Stimulated activated CD4-positive, alpha-beta T cell treated with anti-CD3 and anti-CD28 coated beads, Interleukin-2, amount 100 ng/mL, for 48 hours (primary cell): ENCODE measurements at regions not wholly inside any gene's neighbourhood (a gene's known extent, or its start where the extent isn't known, plus 50 kb on each side); places are given as distances from the start of the nearest gene placed in this dataset.
"Not testable (repeated sequence)": the region's sequence is repeated elsewhere in the genome, so short reads cannot be mapped to it uniquely, and the experiment has no call there.

ENCODE experiments used
- DNase-seq, 2 donors: peaks; one replicate each; pipeline ENCODE4 v3.0.0-alpha.2; 2020

- no peak for DNase-seq
Measured at GRCh38 chr3:162348912-162349311, 852.3 kb downstream of the OTOL1 start.

GRCh38 chr3:162353414-162353813 lies 856.8 kb downstream of the OTOL1 start:
- DNase-seq = no peak

GRCh38 chr3:162354356-162354755 lies 857.7 kb downstream of the OTOL1 start:
- no peak for DNase-seq

DNA sequence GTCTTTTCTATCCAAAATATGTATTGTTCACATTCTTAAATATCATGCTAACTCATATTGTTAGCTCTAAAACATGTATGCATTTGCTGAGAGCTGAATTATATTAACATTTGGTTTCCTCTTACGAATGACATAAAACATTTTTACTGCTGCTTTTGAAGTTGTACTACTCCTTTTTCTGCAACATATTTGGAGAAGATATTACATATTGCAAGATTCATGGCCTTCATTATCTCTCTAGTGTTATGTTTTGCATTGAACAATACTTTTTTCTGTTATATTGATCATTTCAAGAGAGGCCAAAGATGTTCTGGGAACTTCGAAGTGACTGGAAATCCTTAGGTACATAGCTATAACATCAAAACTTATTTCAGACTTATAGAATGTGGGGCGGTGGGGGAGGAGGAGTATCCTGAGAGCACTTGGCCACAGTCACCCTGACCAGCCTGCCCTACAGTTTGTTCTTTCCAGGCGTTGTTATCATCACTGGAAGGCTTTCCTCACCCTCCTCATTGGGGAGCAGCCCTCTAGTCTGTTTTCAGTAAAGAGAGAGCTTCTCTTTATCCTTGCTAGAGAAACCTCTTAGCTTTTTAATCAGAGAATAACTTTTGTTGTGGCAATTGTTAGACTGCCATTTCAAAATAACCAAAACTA lies 868.6 kb downstream of the OTOL1 start:
- no peak for DNase-seq

DNA sequence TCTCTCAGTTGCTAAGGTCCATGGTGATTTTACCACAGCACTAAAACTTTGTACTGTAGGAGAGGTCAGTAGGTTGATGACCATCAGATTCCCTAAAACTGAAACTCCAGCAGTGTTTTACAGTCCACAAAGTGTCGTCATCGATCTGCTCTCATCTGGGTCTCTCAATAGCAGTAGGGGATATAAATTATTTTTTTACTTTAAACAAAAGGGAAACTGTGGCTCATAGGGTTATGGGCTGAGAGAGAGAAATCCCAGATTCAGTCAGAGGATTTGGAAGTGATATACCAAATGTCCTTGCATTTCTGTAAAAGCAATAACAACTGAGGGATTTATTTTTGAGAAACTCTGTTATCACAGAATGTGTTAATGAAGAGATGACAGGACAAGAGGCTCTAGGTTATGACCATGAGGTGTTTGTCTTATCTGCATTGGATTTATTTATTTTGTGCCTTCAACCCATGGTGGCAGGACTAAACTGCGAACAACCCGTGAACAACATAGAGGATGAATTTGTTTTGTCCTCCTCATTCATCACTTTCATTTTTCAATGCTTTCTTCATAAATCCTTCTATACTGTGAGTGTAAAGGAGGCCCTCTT lies 869.7 kb downstream of the OTOL1 start:
- no peak for DNase-seq

DNA sequence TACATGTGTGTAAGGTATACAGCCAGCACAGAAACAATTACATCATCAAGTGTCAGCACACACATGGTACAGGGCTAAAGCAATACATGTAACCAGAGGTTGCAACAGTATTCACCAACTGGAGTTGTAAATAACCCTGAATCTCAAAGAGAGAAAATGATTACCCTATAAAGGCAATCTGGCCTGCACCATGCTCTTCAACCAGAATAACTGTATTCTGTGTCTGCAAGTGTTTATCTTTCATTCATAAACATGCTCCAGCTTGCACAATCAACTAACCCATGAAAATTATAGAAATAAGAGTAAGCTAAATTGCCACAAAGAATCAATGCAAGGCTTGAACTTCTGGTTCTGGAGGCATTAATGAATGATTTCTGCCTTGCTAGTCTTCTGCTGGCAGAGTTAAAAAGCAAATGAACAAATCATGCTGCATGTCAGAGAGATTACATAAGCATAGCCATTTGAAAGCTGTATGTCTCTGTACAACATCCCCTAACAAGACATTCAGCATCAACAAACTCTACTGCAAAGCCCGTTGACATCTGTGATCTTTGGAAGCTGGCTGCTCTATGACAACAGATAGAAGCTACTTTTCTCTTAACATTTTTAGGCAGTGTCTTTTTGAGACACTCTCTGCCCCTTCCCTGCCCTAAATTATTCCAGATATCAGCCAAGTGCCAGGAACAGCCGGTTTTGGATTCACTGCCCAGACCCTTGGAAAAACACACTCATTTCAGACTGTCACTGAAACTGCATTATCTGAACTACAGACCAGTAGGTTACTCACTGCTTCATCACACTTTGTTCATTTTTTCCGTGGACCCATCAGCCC lies 871.0 kb downstream of the OTOL1 start:
- DNase-seq = no peak

- no peak for DNase-seq
Measured at GRCh38 chr3:162368417-162368816, 871.8 kb downstream of the OTOL1 start.

DNA sequence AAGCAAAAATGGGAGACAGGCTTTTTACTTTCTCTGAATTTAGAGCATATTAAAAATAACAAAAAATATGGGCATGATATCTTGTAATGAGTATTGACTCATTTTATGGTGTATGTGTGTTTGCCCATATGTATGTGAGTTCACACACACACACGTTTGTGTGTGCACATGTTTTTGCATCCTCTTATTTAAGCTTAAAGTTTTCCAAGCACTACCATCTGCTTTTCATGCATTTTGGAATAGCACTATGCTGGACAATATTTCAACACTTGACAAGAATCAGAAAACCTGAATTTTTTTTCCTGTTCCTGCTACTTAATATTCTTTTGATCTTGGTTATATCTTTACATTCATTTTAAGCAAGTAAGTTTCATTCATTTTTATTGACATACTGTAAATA lies 872.7 kb downstream of the OTOL1 start:
- no peak for DNase-seq

GRCh38 chr3:162370141-162370540 lies 873.5 kb downstream of the OTOL1 start:
- no peak for DNase-seq

- no peak for DNase-seq
Measured at GRCh38 chr3:162376761-162377160, 880.2 kb downstream of the OTOL1 start.

DNA sequence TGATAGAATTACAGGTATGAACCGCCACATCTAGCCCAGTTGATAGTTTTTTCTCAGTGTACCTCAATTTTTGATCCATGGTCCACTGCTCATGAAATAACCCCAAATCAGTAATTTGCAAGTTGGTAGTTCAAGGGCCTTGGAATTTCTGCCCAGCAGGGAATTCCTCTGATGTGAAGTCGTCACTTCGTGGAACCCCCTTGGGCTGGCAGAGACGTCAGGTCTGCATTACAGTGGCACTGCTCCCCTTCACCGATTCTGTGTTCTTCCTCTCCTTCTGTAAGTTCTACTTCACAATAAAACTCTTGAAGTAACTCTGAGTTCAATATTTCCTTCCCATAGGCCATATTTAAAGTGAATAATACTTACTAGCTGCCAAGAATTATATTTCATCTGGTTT lies 881.0 kb downstream of the OTOL1 start:
- no peak for DNase-seq

- DNase-seq = no peak
Measured at GRCh38 chr3:162385387-162385786, 888.8 kb downstream of the OTOL1 start.

DNA sequence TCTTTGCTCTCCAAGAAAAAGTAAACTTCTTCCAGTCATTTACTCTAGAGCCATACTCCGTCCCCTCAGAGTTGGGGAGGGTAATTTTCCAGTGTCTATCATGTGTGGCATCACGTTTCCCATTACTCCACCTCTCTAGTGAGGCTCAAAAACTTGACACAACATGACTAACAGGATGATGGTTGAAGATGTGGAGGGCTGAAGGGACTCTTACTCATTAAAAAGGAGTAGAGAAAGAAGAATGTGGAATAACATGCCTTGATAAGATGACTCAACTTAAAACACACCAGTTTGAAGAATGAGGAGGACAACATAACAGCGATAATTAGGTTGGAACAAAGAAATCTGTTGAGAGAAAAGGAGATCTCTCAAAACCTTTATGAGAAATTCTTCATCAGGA lies 894.3 kb downstream of the OTOL1 start:
- DNase-seq = no peak

GRCh38 chr3:162391301-162391700 lies 894.7 kb downstream of the OTOL1 start:
- DNase-seq = no peak

GRCh38 chr3:162395496-162395895 lies 898.9 kb downstream of the OTOL1 start:
- no peak for DNase-seq

GRCh38 chr3:162398554-162398953 lies 901.9 kb downstream of the OTOL1 start:
- no peak for DNase-seq

DNA sequence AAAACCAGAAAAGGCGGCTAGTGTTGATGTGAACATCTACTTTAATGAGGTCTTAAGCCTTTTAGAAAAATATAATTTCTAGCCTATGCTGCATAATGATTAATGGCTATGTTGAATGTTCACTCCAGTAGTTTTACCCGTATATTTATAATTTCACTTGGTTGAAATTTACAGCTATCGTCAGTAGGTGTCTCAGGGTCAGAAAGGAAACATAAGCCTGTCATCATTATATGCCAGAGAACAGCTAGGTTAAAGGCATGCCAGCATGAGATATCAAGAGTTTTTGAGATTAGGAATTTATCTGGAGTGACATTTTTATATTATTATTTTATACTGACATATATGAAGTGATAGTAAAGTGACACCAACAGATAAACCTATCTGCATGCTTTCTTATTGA lies 904.1 kb downstream of the OTOL1 start:
- DNase-seq = no peak

DNA sequence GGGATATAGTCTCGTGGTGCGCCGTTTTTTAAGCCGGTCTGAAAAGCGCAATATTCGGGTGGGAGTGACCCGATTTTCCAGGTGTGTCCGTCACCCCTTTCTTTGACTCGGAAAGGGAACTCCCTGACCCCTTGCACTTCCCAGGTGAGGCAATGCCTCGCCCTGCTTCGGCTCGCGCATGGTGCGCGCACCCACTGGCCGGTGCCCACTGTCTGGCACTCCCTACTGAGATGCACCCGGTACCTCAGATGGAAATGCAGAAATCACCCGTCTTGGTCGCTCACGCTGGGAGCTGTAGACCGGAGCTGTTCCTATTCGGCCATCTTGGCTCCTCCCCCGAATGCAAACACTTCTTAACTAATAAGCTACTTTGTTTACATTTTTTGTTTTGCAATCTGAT lies 914.9 kb downstream of the OTOL1 start:
- not testable (repeated sequence) for DNase-seq

GRCh38 chr3:162421721-162422120 lies 925.1 kb downstream of the OTOL1 start:
- DNase-seq = no peak

DNA sequence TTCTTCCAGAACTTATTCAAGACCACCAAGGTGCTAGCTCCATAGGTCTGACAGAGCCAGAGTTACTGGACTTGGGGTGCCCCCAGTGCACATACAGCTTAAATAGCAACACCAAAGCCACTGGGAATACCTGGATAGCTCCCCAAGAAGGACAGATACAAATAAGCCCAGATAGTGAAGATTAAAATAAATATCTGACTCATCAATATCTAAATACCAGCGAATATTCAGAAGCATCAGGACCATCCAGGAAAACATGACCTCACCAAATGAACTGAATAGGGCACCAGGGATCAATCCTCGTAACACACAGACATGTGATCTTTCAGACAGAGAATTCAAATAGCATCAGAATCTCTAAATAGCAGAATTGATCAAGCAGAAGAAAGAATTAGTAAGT lies 931.6 kb downstream of the OTOL1 start:
- no peak for DNase-seq

GRCh38 chr3:162435750-162436149 lies 939.1 kb downstream of the OTOL1 start:
- DNase-seq = no peak

DNA sequence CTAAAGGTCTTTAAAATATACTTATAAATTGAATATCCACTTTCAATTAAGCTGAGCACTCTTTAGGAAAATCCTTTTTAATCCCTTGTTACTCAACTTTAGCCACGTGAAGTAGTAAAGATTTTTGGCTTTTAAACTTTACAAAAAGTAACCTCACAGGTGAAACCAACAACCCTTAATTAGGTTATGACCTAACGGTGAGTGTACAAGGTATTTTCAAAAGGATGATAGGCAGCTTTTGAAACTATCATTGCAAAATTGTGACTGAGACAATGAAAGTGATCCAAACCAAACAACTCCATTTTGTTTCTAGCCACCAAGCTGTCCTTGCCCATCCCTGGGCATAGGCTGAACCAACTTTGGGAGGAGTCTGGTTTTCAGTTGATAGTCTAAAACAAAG lies 940.2 kb downstream of the OTOL1 start:
- DNase-seq = no peak

DNA sequence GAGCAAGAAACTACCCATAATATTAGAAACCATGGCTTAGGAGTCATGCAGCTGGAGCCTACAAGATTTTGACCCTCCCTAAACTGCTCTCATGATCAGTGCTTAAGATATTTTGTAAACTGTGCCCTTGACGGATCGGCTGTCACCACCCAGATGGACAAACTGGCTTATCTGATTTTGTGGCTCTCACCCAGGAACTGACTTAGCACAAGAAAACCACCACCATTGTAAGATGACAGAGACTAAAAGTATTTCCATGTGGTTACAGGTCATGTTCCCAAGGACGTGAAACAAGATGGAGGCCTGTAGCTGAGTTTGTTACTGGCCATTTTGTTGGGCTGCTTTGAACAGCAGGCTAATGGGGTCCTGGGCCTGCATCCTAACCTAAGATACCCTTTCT lies 940.9 kb downstream of the OTOL1 start:
- no peak for DNase-seq

DNA sequence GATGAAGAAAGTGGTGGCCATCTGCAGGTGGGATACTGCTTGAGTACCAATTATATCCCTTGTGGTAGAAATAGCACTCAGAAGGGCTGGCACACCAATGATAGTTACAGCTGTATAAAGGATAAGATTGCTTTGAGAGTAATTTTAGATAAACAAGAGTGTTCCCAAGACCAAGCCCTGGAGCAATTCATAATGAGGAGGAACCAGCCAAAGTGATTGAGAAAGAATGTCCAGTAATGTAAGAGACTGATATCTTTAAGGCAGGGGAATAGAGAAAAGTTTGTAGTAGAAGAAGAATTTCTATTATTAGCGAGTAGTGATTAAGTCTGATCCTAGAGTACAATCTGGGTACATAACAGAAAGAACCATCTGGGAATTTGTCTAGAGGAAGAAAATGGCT lies 945.1 kb downstream of the OTOL1 start:
- DNase-seq = no peak
